H9 (cell line): ENCODE measurements at regions not wholly inside any gene's neighbourhood (a gene's known extent, or its start where the extent isn't known, plus 50 kb on each side); places are given as distances from the start of the nearest gene placed in this dataset.

Experiments
- DNase-seq: peaks from one replicate; pipeline ENCODE4 v3.0.0-alpha.2; 2017
- H2AFZ ChIP-seq: one replicate; pipeline ENCODE4 v1.6.1; 2013; ENCODE audit warnings: mild to moderate bottlenecking, low read length, control low read depth, moderate library complexity
- H2AK5ac ChIP-seq: 2 replicates; pipeline ENCODE4 v1.6.1; 2013; ENCODE audit warnings: low read length, control low read depth, mixed read lengths; ENCODE audit not compliant: insufficient read length
- H2BK120ac ChIP-seq: one replicate; pipeline ENCODE4 v1.6.1; 2013; ENCODE audit warnings: low read depth, mild to moderate bottlenecking, low read length, control low read depth, inconsistent platforms; ENCODE audit not compliant: poor library complexity, severe bottlenecking
- H2BK12ac ChIP-seq: 2 replicates; pipeline ENCODE4 v1.6.1; 2013; ENCODE audit warnings: low read length, control low read depth, mixed read lengths, low read depth; ENCODE audit not compliant: insufficient read length
- H2BK15ac ChIP-seq: 2 replicates; pipeline ENCODE4 v1.6.1; 2013; ENCODE audit warnings: low read depth, low read length, control low read depth
- H2BK20ac ChIP-seq: one replicate; pipeline ENCODE4 v1.6.1; 2013; ENCODE audit warnings: low read depth, mild to moderate bottlenecking, low read length, control low read depth, inconsistent platforms; ENCODE audit not compliant: poor library complexity, severe bottlenecking
- H2BK5ac ChIP-seq: 2 replicates; pipeline ENCODE4 v1.6.1; 2013; ENCODE audit warnings: low read length, control low read depth, mixed read lengths; ENCODE audit not compliant: insufficient read length
- H3K14ac ChIP-seq: 2 replicates; pipeline ENCODE4 v1.6.1; 2013; ENCODE audit warnings: low read length, control low read depth; ENCODE audit not compliant: insufficient read depth
- H3K18ac ChIP-seq: 2 replicates; pipeline ENCODE4 v1.6.1; 2013; ENCODE audit warnings: low read depth, mild to moderate bottlenecking, mixed read lengths, low read length, control low read depth; ENCODE audit not compliant: insufficient read length
- H3K23ac ChIP-seq: 2 replicates; pipeline ENCODE4 v1.6.1; 2013; ENCODE audit warnings: low read length, control low read depth, mixed read lengths, low read depth; ENCODE audit not compliant: insufficient read length
- H3K23me2 ChIP-seq: 2 replicates; pipeline ENCODE4 v1.6.1; 2013; ENCODE audit warnings: low read depth, mild to moderate bottlenecking, mixed read lengths, low read length, control low read depth; ENCODE audit not compliant: insufficient read length, poor library complexity, severe bottlenecking
- H3K27ac ChIP-seq: 2 replicates; pipeline ENCODE4 v1.5.1; 2013; ENCODE audit warnings: low read length, control low read depth, mixed read lengths, low read depth; ENCODE audit not compliant: insufficient read length
- H3K27me3 ChIP-seq: 2 replicates; pipeline ENCODE4 v1.6.1; 2013; ENCODE audit warnings: low read length, control low read depth, inconsistent platforms; ENCODE audit not compliant: insufficient read depth
- H3K4ac ChIP-seq: 2 replicates; pipeline ENCODE4 v1.6.1; 2013; ENCODE audit warnings: low read depth, mild to moderate bottlenecking, control low read depth, inconsistent platforms, low read length, moderate library complexity
- H3K4me1 ChIP-seq: 2 replicates; pipeline ENCODE4 v1.6.1; 2013; ENCODE audit warnings: low read length, control low read depth, inconsistent platforms; ENCODE audit not compliant: insufficient read depth
- H3K4me2 ChIP-seq: 2 replicates; pipeline ENCODE4 v1.6.1; 2013; ENCODE audit warnings: low read length, control low read depth, mixed read lengths; ENCODE audit not compliant: insufficient read length, insufficient read depth
- H3K56ac ChIP-seq: 2 replicates; pipeline ENCODE4 v1.6.1; 2013; ENCODE audit warnings: low read depth, mild to moderate bottlenecking, mixed read lengths, low read length, control low read depth; ENCODE audit not compliant: insufficient read length
- H3K79me1 ChIP-seq: 2 replicates; pipeline ENCODE4 v1.6.1; 2013; ENCODE audit warnings: low read depth, mild to moderate bottlenecking, moderate library complexity, low read length, control low read depth, inconsistent platforms; ENCODE audit not compliant: insufficient read depth, poor library complexity, severe bottlenecking
- H3K79me2 ChIP-seq: 2 replicates; pipeline ENCODE4 v1.6.1; 2013; ENCODE audit warnings: low read length, control low read depth, inconsistent platforms; ENCODE audit not compliant: insufficient read depth
- H3K9ac ChIP-seq: 2 replicates; pipeline ENCODE4 v1.6.1; 2013; ENCODE audit warnings: low read length, control low read depth, mixed read lengths; ENCODE audit not compliant: insufficient read length; ENCODE audit errors: extremely low read depth
- H3K9me3 ChIP-seq: one replicate; pipeline ENCODE4 v1.6.1; 2013; ENCODE audit warnings: low read depth, low read length, inconsistent platforms; ENCODE audit not compliant: control insufficient read depth
- H3T11ph ChIP-seq: one replicate; pipeline ENCODE4 v1.6.1; 2013; ENCODE audit warnings: mild to moderate bottlenecking, low read length, control low read depth, inconsistent platforms
- H4K20me1 ChIP-seq: one replicate; pipeline ENCODE4 v1.6.1; 2013; ENCODE audit not compliant: control insufficient read depth, insufficient read length, insufficient read depth
- H4K5ac ChIP-seq: 2 replicates; pipeline ENCODE4 v1.6.1; 2013; ENCODE audit warnings: low read depth, mild to moderate bottlenecking, mixed read lengths, low read length, control low read depth; ENCODE audit not compliant: insufficient read length
- H4K8ac ChIP-seq: replicated peaks from 2 replicates; pipeline ENCODE4 v1.6.1; 2013; ENCODE audit warnings: low read length, control low read depth, mixed read lengths, low read depth; ENCODE audit not compliant: insufficient read length
- H4K91ac ChIP-seq: 2 replicates; pipeline ENCODE4 v1.6.1; 2013; ENCODE audit warnings: low read depth, mild to moderate bottlenecking, moderate library complexity, mixed read lengths, low read length, control low read depth; ENCODE audit not compliant: insufficient read length
- H3K27ac Mint-ChIP-seq, 3 experiments: 2 replicates in 2 of 3; 3 replicates in 1 of 3; pipeline ENCODE4 v1.8.0; 2020 to 2021; ENCODE audit warnings: mixed read lengths in 3 of 3, mild to moderate bottlenecking in 1 of 3, moderate library complexity in 1 of 3
- H3K27me3 Mint-ChIP-seq: 2 replicates; pipeline ENCODE4 v1.8.0; 2021; ENCODE audit warnings: low read depth, mild to moderate bottlenecking, moderate library complexity, mixed read lengths
- H3K36me3 Mint-ChIP-seq, 3 experiments: 2 replicates in 2 of 3; 3 replicates in 1 of 3; pipeline ENCODE4 v1.8.0; 2020 to 2021; ENCODE audit warnings: low read depth in 3 of 3, mixed read lengths in 3 of 3; ENCODE audit not compliant: insufficient read depth in 1 of 3
- H3K4me1 Mint-ChIP-seq, 2 experiments: 2 replicates each; pipeline ENCODE4 v1.8.0; 2020; ENCODE audit warnings: mixed read lengths in 2 of 2
- H3K4me3 Mint-ChIP-seq, 2 experiments: 2 replicates in 1 of 2; 3 replicates in 1 of 2; pipeline ENCODE4 v1.8.0; 2020 to 2021; ENCODE audit warnings: mild to moderate bottlenecking in 2 of 2, mixed read lengths in 2 of 2, moderate library complexity in 1 of 2
- H3K9me3 Mint-ChIP-seq, 2 experiments: 2 replicates in 1 of 2; 3 replicates in 1 of 2; pipeline ENCODE4 v1.8.0; 2020; ENCODE audit warnings: mild to moderate bottlenecking in 2 of 2, mixed read lengths in 2 of 2, moderate library complexity in 1 of 2
- CTCF ChIP-seq: fragments of 200-600 bp; sonication (generic); conservative IDR thresholded peaks from 3 replicates; pipeline ENCODE4 v1.8.0; 2021; ENCODE audit warnings: antibody characterized with exemption, mild to moderate bottlenecking
- WGBS: extraction: QIAGEN DNeasy Blood & Tissue Kit; methylation state at CpG from one replicate; pipeline ENCODE4 v1.1.7; 2013; ENCODE audit warnings: missing lambda C conversion rate, low lambda C conversion rate, mixed read lengths; ENCODE audit not compliant: insufficient read length; ENCODE audit errors: extremely low coverage; 5-methylcytosine and 5-hydroxymethylcytosine counted together

- H3K4ac ChIP-seq: no peak overlapping the region
- H3K18ac ChIP-seq: no peak overlapping the region
- no peaks in the 10 kb centered on the region for H3K27me3 ChIP-seq
- no peak overlapping the region for H3K4me3 Mint-ChIP-seq
- no peak overlapping the region for H2BK12ac ChIP-seq
- H3K9me3 ChIP-seq: no peaks in the 10 kb centered on the region
- no peaks in the 10 kb centered on the region for H4K20me1 ChIP-seq
- H3T11ph ChIP-seq: no peak overlapping the region
- no peak overlapping the region for H2BK5ac ChIP-seq
- no CpG with 5 or more reads among the region's 3 CpGs for WGBS
- no peaks in the 10 kb centered on the region for H3K79me2 ChIP-seq
- H4K8ac ChIP-seq: no peak overlapping the region
- no peak overlapping the region for H2BK20ac ChIP-seq
- no peak overlapping the region for H2BK15ac ChIP-seq
- no peak overlapping the region for H3K56ac ChIP-seq
- no peak overlapping the region for H2BK120ac ChIP-seq
- no peak overlapping the region for H3K9ac ChIP-seq
- H3K36me3 Mint-ChIP-seq: peaks cover 10 to 28% (median 26%) of the 10 kb centered on the region in 3 experiments
- H3K27ac Mint-ChIP-seq: no peak overlapping the region
- H3K27me3 Mint-ChIP-seq: no peaks in the 10 kb centered on the region
- no peak overlapping the region for H3K23ac ChIP-seq
- TF ChIP-seq CTCF: no peak
- H3K23me2 ChIP-seq: no peaks in the 10 kb centered on the region
- H2AK5ac ChIP-seq: no peak overlapping the region
- no peak overlapping the region for H3K14ac ChIP-seq
- peaks cover 16 to 28% of the 10 kb centered on the region in 2 experiments for H3K4me1 Mint-ChIP-seq
- peaks cover 17 to 30% of the 10 kb centered on the region in 2 experiments for H3K9me3 Mint-ChIP-seq
- H3K4me2 ChIP-seq: no peak overlapping the region
- H4K5ac ChIP-seq: no peak overlapping the region
- H3K79me1 ChIP-seq: no peaks in the 10 kb centered on the region
- no peak for DNase-seq
- no peak overlapping the region for H4K91ac ChIP-seq
- H3K4me1 ChIP-seq: peaks cover 4% of the 10 kb centered on the region; the same call in 1 of the 2 replicates
- H2AFZ ChIP-seq: no peak overlapping the region
- H3K27ac ChIP-seq: no peak overlapping the region
These were observed 326.4 kb upstream of the KHDRBS2 start for GRCh38 chr6:62612471-62612870.
